Hindlimb muscle (tissue), 1 donor: ENCODE measurements at regions not wholly inside any gene's neighbourhood (a gene's known extent, or its start where the extent isn't known, plus 50 kb on each side); places are given as distances from the start of the nearest gene placed in this dataset.

Experiments
- DNase-seq: peaks from one replicate; pipeline ENCODE4 v3.0.0-alpha.2; 2013

GRCh38 chr16:14334366-14335080 is 263.4 kb downstream of the MRTFB start:
- DNase-seq: no peak

GRCh38 chr16:14333361-14333760 is 262.2 kb downstream of the MRTFB start:
- no peak for DNase-seq

GRCh38 chr16:14331020-14331419 is 259.9 kb downstream of the MRTFB start:
- DNase-seq: no peak

GRCh38 chr16:14329727-14330350 is 258.7 kb downstream of the MRTFB start:
- no peak for DNase-seq

GRCh38 chr16:14325502-14326401 is 254.6 kb downstream of the MRTFB start:
- DNase-seq: no peak

GRCh38 chr16:14324581-14324980 is 253.5 kb downstream of the MRTFB start:
- DNase-seq: no peak

- no peak for DNase-seq
Measured at GRCh38 chr16:14322186-14322585, 251.1 kb downstream of the MRTFB start.

- DNase-seq: no peak
Measured at GRCh38 chr16:14321542-14321941, 250.4 kb downstream of the MRTFB start.

- no peak for DNase-seq
Measured at GRCh38 chr16:14320406-14320805, 249.3 kb downstream of the MRTFB start.
